ENCODE measurements at regions not wholly inside any gene's neighbourhood (a gene's known extent, or its start where the extent isn't known, plus 50 kb on each side); places are given as distances from the start of the nearest gene placed in this dataset.
"Not testable (repeated sequence)": the region's sequence is repeated elsewhere in the genome, so short reads cannot be mapped to it uniquely, and the experiment has no call there.

GRCh38 chr2:224261326-224261725 lies 140.6 kb downstream of the FAM124B start:
- DNase-seq (ENCODE audit: low spot score): no peak

GRCh38 chr2:224260372-224261020 lies 141.4 kb downstream of the FAM124B start:
- no peak for DNase-seq (ENCODE audit: low spot score)

- DNase-seq (ENCODE audit: low spot score): no peak
These were observed 142.1 kb downstream of the FAM124B start for GRCh38 chr2:224259831-224260230.

- no peak for DNase-seq (ENCODE audit: low spot score)
These were observed 143.8 kb downstream of the FAM124B start for GRCh38 chr2:224258059-224258458.

GRCh38 chr2:224257156-224257555 lies 144.8 kb downstream of the FAM124B start:
- no peak for DNase-seq (ENCODE audit: low spot score)

- DNase-seq (ENCODE audit: low spot score): no peak
These were observed 148.4 kb downstream of the FAM124B start for GRCh38 chr2:224253464-224253863.

GRCh38 chr2:224252631-224253030 lies 149.3 kb downstream of the FAM124B start:
- DNase-seq (ENCODE audit: low spot score): peak; percentile 33

- no peak for DNase-seq (ENCODE audit: low spot score)
These were observed 152.9 kb downstream of the FAM124B start for GRCh38 chr2:224248944-224249371.

GRCh38 chr2:224242561-224242960 lies 159.3 kb downstream of the FAM124B start:
- no peak for DNase-seq (ENCODE audit: low spot score)

- no peak for DNase-seq (ENCODE audit: low spot score)
These were observed 160.1 kb downstream of the FAM124B start for GRCh38 chr2:224241812-224242211.

- no peak for DNase-seq (ENCODE audit: low spot score)
These were observed 160.9 kb downstream of the FAM124B start for GRCh38 chr2:224241001-224241400.

- DNase-seq (ENCODE audit: low spot score): no peak
These were observed 177.9 kb downstream of the FAM124B start for GRCh38 chr2:224223851-224224555.

- no peak for DNase-seq (ENCODE audit: low spot score)
These were observed 178.9 kb downstream of the FAM124B start for GRCh38 chr2:224222974-224223373.

- no peak for DNase-seq (ENCODE audit: low spot score)
These were observed 179.6 kb downstream of the FAM124B start for GRCh38 chr2:224222291-224222690.

GRCh38 chr2:224221455-224221913 lies 180.4 kb downstream of the FAM124B start:
- peak; percentile 72 for DNase-seq (ENCODE audit: low spot score)

- no peak for DNase-seq (ENCODE audit: low spot score)
These were observed 181.2 kb downstream of the FAM124B start for GRCh38 chr2:224220586-224221255.

GRCh38 chr2:224219781-224220180 lies 180.7 kb upstream of the SERPINE2 start:
- DNase-seq (ENCODE audit: low spot score): no peak

GRCh38 chr2:224217962-224218347 lies 178.9 kb upstream of the SERPINE2 start:
- peak; percentile 19 for DNase-seq (ENCODE audit: low spot score)

GRCh38 chr2:224217233-224217961 lies 178.3 kb upstream of the SERPINE2 start:
- DNase-seq (ENCODE audit: low spot score): no peak

- DNase-seq (ENCODE audit: low spot score): not testable (repeated sequence)
These were observed 176.5 kb upstream of the SERPINE2 start for GRCh38 chr2:224215611-224216010.

GRCh38 chr2:224213396-224213795 lies 174.3 kb upstream of the SERPINE2 start:
- no peak for DNase-seq (ENCODE audit: low spot score)

- DNase-seq (ENCODE audit: low spot score): no peak
These were observed 172.7 kb upstream of the SERPINE2 start for GRCh38 chr2:224211791-224212190.

- no peak for DNase-seq (ENCODE audit: low spot score)
These were observed 172.0 kb upstream of the SERPINE2 start for GRCh38 chr2:224211181-224211480.

All from AG08396 (cell line).